ENCODE measurements at regions not wholly inside any gene's neighbourhood (a gene's known extent, or its start where the extent isn't known, plus 50 kb on each side); places are given as distances from the start of the nearest gene placed in this dataset.
"Not testable (repeated sequence)": the region's sequence is repeated elsewhere in the genome, so short reads cannot be mapped to it uniquely, and the experiment has no call there.

DNA sequence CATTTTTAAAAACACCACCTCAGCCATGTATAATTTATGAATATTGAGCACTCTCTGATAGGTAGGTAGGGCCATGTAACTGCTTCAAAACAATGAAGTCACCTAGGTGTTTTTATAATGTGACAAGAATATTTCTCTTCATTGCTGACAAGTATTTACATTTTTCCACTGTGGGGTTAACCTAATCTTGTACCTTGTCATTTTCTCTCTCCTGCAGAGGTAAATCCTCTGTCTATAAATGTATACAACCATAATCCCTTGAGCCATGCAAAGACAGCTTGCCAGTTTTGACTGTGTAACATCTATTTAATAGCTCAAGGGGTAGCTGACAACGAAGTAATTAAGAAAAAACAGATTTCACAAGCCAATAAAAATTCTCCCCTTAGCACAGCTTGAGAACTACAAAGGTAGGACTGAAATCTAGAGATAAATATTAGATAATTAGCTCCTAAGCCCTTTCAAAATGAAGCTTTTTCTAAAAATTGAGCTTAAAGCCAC is 137.6 kb upstream of the POGK start:
- DNase-seq, result no peak

DNA sequence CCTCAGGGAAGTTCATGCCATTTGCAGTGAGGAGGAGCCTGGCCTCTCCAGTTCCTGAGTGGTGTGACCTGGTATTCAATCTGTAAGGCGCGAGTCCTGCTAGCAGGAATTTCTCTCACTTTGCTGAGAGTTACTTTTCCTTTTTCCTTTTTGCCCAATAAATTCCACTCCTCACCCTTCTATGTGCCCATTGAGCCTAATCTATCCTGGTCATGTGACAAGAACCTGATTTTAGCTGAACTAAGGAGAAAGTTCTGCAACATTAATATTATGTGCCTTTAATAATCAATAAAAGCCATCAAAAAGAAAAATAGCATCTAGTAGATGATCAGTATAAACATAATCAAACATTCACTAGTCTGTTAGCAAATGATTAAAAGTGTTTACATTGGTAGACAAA is 136.1 kb upstream of the POGK start:
- no peak for DNase-seq

DNA sequence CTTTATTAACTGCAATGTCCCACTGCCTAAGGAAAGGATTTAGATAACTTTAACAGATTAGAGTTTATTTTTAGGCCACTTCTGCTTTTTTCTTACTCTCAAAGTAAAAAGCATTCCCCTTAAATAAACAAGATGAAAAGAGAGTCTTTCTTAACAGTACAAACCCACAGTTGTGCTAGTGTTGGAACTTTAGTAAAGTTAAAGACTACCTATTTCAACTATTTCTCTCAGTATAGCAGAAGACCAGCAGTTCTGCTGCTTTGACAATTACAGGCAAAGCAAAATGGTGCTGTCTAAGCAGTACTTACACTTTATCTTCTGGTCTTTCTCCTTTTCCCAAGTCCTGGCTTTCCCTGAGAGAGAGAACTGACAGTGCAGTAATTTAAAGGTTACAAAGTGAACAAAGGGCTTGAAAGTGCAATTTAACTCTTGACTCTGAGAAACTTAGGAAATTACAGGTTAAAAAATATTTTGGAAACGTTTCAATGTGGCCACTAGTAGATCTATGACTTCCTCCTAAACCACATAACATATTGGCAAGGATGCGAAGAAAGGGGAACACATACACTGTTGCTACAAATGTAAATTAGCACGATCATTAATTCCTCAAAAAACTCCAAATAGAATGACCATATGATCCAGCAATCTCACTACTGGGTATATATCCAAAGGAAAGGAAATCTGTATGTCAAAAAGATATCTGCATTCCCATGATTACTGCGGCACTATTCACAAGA is 135.4 kb upstream of the POGK start:
- DNase-seq, result no peak

DNA sequence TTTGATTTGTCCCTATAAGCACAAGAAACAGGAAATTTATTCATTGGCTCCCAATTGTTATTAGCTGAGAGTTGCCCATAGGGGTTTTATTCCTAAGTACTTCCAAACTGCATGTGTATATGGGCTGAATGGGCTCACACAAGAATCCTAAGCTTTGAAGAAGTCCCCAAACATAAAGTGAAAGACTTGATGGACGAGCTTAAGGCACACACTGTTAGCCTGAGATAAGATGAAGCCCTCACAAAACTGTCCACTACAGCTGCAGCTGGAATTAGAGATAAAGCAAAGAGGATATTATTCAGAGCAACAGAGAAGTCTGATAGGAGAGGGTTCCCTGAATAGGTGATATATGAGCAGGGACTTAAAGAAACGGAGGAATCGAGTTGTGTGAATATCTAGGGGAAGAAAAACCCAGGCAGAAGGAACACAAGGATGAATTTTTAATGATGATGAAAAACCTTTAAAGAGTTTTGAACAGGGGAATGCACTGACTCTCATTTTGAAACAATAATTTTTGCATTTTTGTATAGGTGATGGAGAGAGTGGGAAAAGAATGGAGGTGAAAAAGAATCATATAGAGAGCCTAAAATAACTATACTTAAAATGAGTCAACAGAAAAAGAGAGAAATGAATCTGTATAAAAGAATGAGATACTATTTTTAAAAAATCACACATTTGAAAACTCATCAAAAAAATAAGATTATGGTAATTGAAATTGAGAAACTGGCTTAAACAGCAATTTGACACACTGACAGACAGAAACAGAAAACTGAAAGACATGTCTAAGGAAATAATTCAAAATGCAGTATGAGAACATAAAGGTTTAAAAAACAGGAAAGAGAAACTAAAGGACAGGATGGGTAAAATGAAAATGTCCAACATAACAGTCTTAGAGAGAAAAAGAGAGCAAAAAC is 133.6 kb upstream of the POGK start:
- no peak for DNase-seq

DNA sequence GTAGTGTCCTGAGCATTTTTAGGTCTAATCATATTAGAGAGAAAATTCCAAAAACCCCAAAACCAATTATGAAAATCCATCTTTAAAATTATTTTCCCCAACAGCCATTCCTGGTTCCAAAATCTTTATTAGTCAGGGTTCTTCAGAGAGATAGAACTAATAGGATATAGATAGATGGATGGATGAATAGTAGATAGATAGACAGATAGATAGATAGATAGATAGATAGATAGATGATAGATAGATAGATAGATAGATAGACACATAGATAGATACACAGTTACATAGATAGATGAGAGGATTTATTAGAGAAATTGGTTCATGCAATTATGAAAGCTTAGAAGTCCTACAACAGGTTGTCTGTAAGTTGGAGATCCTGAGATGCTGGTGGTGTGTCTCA is 122.7 kb upstream of the POGK start:
- DNase-seq, result no peak

DNA sequence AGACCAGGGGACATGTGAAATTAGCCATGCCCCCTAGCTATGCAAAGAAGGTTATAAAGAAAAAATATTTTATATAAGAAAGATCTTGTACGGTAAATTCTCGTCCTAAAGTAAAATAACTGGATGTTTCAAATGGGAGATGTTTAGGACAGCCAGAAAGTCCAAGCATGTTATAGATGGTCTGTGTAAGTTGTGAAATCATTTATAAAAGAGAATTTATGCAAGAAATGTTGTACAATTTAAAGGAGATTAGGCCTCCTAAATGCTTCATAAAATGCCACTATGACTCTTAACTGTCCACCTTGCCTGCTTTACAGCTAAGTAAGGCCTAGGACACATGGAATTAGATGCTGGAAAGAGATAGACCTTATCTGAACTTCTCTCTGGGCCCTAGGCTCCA is 118.1 kb upstream of the POGK start:
- DNase-seq, result no peak

DNA sequence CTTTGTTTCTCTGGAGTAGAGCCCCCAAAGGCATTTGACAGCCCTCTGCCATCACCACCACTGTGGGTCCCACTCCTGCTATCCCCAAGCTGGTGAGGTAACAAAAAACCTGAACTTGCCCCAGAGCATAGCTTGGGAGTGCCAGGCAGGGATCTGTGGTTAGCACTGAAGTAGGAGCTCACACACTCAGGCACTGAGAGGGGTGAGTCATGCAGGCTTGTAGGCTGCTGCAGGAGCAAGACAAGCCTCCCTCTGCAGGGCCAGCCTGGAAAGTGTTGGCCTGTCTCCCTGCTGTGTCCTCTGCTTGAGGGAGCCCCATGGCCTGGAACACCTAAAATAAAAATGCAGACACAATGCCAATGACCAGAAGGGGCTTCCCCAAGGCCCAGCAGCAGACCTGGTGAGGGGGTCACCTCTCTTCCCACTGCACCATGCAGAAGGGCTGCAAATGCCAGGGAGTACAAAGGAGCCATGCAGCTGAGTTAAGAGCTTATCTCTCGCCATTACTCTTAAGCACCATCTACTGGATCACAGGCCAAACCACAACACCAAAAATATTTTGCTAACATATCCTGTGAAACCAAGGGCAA is 108.9 kb upstream of the POGK start:
- DNase-seq, result no peak

DNA sequence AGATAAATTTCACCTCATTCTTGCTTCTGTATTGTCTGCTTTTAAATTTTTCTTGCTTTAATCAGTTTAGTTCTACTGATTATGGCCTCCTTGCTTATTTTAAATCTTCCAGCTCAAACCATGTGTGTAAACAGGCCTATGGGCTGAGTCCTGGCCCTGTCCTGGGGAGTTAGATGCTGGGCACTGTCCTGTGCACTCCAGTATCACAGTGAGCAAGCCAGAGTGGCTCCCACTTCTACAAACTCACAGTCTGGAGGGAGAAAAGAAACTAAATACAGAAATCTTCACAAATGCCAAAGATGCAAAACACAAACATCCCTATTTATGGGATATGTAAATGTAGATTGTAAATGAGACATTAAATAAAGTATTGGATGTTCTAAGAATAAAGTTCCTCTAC is 101.1 kb upstream of the POGK start:
- DNase-seq, result no peak

DNA sequence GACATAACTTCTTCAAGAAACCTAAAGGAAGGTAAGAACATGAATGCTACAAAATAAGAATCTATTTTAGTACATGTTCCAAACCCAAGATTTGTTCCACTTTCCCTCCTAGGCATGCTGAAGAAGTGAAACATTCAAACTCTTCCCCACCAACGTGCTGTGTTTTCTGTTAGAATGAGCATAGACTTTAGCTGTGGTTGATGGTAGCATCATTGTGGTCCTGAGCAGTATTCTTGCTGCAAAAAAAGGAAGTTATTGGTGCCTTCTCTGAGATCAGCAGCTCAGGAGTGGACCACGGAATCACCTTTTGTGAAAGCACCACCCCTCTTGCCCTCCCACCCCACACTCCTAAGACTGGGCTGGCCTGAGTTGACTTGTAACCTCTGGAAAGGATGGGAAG is 100.4 kb upstream of the POGK start:
- DNase-seq, result no peak

DNA sequence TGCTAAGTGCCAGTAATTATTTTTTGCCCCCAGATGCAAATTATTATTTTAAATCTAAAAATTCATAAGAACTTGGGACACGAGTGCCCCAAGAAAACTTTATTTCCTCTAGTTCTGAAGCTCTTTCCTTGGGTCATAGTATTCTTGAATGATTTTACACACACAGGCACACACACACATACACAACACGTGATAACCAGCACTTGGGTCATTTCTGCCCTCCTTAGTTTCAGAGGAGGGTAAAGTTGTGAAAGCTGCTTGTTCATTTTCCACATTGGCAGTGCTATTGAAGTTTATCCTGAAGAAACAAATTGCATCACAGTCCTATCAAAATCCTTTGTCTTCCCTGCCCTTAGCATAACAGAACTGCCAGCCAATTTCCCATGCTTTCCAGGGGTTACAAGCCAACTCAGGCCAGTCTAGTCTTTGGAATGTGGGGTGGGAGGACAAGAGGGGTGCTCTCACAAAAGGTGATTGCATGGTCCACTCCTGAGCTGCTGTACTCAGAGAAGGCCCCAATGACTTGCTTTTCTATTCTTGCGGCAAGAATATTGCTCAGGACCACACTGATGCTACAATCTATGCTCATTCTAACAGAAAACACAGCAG is 98.5 kb upstream of the POGK start:
- no peak for DNase-seq

DNA sequence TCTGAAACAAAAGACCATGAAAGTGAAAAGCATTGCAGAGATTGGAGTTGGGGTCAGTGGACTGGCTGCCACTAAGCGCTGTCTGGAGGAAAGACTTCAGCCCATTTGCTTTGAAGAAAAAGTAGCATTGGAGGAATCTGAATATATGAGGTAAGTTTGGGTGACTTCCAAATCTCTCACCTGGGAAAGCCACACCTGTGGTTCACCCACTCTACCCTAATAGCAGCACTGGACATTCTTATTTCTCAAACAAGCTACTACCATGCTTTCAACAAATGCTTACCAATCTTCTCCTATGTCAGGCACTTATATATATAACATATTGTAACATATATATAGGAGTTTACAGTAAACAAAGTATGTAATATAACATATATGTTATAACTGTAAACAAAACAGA is 76.0 kb upstream of the POGK start:
- DNase-seq, result no peak

DNA sequence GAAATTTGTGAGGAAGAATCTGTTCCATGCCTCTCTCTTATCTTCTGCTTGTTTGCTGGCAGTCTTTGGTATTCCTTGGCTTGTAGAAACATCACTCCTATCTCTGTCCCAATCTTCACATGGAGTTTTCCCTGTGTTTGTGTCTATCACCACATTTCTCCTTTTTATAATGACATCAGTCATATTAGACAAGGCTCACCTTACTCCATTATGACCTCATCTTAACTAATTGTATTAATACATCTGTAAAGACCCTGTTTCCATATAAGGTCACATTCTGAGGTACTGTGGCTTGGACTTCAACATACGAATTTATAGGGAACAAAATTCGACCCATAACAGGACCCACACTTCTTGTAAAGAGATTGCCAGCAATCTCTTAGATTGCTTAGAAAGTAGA is 72.3 kb upstream of the POGK start:
- DNase-seq, result no peak

DNA sequence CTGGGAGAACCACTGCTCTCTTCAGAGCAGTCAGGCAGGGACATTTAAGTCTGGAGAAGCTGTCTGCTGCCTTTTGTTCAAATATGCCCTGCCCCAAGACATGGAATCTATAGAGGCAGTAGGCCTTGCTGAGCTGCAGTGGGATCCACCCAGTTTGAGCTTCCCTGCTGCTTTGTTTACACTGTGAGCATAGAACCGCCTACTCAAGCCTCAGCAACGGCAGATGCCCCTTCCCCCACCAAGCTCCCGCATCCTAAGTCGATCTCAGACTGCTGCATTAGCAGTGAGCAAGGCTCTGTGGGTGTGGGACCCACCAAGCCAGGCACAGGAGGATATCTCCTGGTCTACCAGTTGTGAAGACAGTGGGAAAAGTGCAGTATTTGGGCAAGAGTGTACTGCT is 54.6 kb upstream of the POGK start:
- DNase-seq, result not testable (repeated sequence)

DNA sequence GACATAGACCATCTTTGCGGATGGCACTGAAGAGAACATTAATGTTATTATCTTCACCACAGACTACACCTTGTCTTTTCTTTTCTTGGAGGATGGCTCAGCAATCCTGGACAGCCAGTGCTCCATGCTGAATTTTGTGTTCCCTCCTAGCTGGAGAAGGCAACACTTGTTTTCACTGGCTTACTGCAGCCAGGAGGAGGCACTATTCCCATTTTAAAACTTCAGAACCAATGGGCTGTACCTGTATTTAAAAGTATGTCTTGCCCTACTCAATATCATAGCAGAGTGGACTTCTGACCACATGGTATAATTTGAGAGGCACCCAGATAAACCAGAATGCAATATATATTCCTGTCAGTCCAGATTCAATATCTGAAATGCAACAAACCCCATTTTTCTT is 53.3 kb upstream of the POGK start:
- peak; percentile 2 for DNase-seq

DNA sequence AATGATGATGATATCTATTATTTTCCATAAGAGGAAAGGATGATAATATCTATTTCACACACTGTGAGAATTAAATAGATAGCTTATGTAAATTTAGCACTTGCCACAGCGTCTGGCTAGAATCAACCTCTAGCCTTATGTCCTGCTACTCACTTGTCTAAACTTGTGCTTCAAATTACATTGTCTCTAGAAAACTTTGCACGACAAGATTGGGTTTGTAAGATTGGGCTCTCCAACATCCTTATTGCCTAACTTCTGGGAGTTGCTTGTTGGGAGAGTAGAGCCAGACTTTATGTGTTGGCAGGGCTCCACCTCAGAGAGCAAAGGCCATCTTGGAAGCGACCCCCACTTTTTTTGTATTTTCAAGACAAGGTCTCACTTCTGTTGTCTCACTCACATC is 50.0 kb upstream of the POGK start:
- DNase-seq, result no peak

Measured in CD4-positive, alpha-beta T cell treated with Interleukin-12 subunit alpha and Interleukin-12 subunit beta, for 1 hour (primary cell).